Heart right ventricle (tissue), 16 donors: ENCODE measurements at regions not wholly inside any gene's neighbourhood (a gene's known extent, or its start where the extent isn't known, plus 50 kb on each side); places are given as distances from the start of the nearest gene placed in this dataset.

ENCODE experiments used
- ATAC-seq, 8 donors: fragments of 200-7000 bp; cut with Tn5 transposase; one replicate each; pipeline ENCODE4 v1.9.1; 2020; ENCODE audit warnings: mild to moderate bottlenecking in 8 of 8, moderate library complexity in 8 of 8, moderate number of reproducible peaks in 1 of 8
- DNase-seq, 2 donors: peaks; one replicate each; pipeline ENCODE4 v3.0.0-alpha.2; 2020
- H3K27ac ChIP-seq, 10 donors: fragments of 200-600 bp; sonication (generic) in 2 of 10; one replicate each; pipeline versions ENCODE4 v1.5.0 to v1.8.0; 2020 to 2022; ENCODE audit warnings: mild to moderate bottlenecking in 3 of 10
- H3K27me3 ChIP-seq, 7 donors: fragments of 200-600 bp; one replicate each; pipeline ENCODE4 v1.8.0; 2021 to 2022; ENCODE audit warnings: mild to moderate bottlenecking in 2 of 7
- H3K36me3 ChIP-seq, 9 donors: fragments of 200-600 bp; sonication (generic) in 1 of 9; one replicate each; pipeline versions ENCODE4 v1.5.0 to v1.8.0; 2020 to 2022; ENCODE audit warnings: mild to moderate bottlenecking in 2 of 9
- H3K4me1 ChIP-seq, 9 donors: fragments of 200-600 bp; sonication (generic) in 1 of 9; one replicate each; pipeline versions ENCODE4 v1.5.0 to v1.8.0; 2020 to 2022; ENCODE audit warnings: mild to moderate bottlenecking in 4 of 9
- H3K4me3 ChIP-seq, 10 donors: fragments of 200-600 bp; sonication (generic) in 2 of 10; one replicate each; pipeline versions ENCODE4 v1.5.0 to v1.8.0; 2020 to 2022; ENCODE audit warnings: mild to moderate bottlenecking in 7 of 10, moderate library complexity in 2 of 10
- H3K9me3 ChIP-seq, 11 donors: fragments of 200-600 bp in 10 of 11; sonication (generic) in 2 of 11; one replicate each; pipeline versions ENCODE4 v1.5.0 to v1.8.0; 2013 to 2022; ENCODE audit warnings: mild to moderate bottlenecking in 2 of 11, control low read depth in 1 of 11, moderate library complexity in 1 of 11
- CTCF ChIP-seq, 9 donors: fragments of 200-600 bp; sonication (generic) in 2 of 9; IDR thresholded peaks; one replicate each; pipeline versions ENCODE4 v1.5.0 to v1.8.0; 2021 to 2022; ENCODE audit warnings: antibody characterized with exemption in 9 of 9, mild to moderate bottlenecking in 5 of 9, moderate library complexity in 1 of 9
- WGBS, 2 donors: extraction: QIAGEN DNeasy Blood & Tissue Kit; methylation state at CpG; one replicate each; pipeline ENCODE4 v1.1.7; 2013; ENCODE audit warnings: inconsistent platforms in 1 of 2; 5-methylcytosine and 5-hydroxymethylcytosine counted together
- intact Hi-C, 10 donors: fragments of 100-400 bp; cut with DNase I; formaldehyde crosslinking; loops; one replicate each; pipeline versions ENCODE4 v1.11.1 to v1.14.2; 2022
- donor health status: Arrhythmogenic right ventricular cardiomyopathy.
- donor health status: ischemic (EF 13 %, LVEDD 7.1; RV severe dilation, severe dysfunction).
- donor health status: healthy with polysubstance abuse.
- donor health status: DM: no; HTN: yes; CAD: no.
- donor health status: DM: no; HTN: no; CAD: no.
- donor health status: ischemic (EF 25% LVEDD 6.9; RV normal size, moderate dysfunction).
- donor health status: ischemic (EF 25% LVEDD 5.7; RV mildly dilated, moderate dysfunction).
- donor health status: healthy.
- donor health status: DM: yes; HTN: yes; CAD: no.
- donor health status: Ischemic cardiomyopathy.
- donor health status: ischemic (EF 35%, LVEDD 5.7; RV mildly dilated, moderate dysfunction).
- donor health status: nonischemic (EF 11% LVEDD 7.7; RV severe dilation, severe dysfunction).
- donor health status: DM: yes; HTN: yes; CAD: no.
- donor health status: PGD.
- donor health status: ischemic (EF 29% LVEDD 5.4; RV normal size, mild dysfunction).
- donor health status: nonischemic (EF 23%, LVEDD 6.1; RV moderate dilation, normal function).

GRCh38 chr21:23853796-23854379 lies 1753.4 kb downstream of the MRPL39 start:
- 12 to 16% methylated on average over 1 of the region's 1 CpG for WGBS, 2 donors
- no peak overlapping the region for H3K27ac ChIP-seq
- no peak overlapping the region for H3K4me3 ChIP-seq
- no peaks in the 10 kb centered on the region for H3K9me3 ChIP-seq
- no peaks in the 10 kb centered on the region for H3K4me1 ChIP-seq
- intact Hi-C loops, result loop anchor here in 3 of 10 donors (10.0 kb wide), 2 partner anchors 661 to 1181 kb away; no protein-coding TSS in a partner anchor
- peaks cover 0 to 17% (median 0%) of the 10 kb centered on the region in 7 donors for H3K27me3 ChIP-seq
- no peak for DNase-seq
- ATAC-seq, result no peak
- H3K36me3 ChIP-seq, result no peaks in the 10 kb centered on the region
- peak in 7 of 9 donors; percentile 24 to 60 (median 48) for TF ChIP-seq CTCF (IDR thresholded peaks at IDR 0.05)

GRCh38 chr21:23837564-23837963 lies 1769.7 kb downstream of the MRPL39 start:
- Histone ChIP-seq H3K4me3 (no peak overlapping the region), H3K27me3 (no peaks in the 10 kb centered on the region), H3K9me3 (peaks cover 0 to 13% (median 0%) of the 10 kb centered on the region in 11 donors), H3K27ac (no peak overlapping the region), H3K36me3 (no peaks in the 10 kb centered on the region), H3K4me1 (no peaks in the 10 kb centered on the region)
- 70 to 80% methylated on average over 3 of the region's 3 CpGs for WGBS, 2 donors
- DNase-seq (no peak), ATAC-seq (no peak)
- intact Hi-C loops, result no loop called here
- TF ChIP-seq CTCF (IDR thresholded peaks at IDR 0.05), result no peak

GRCh38 chr21:23822760-23823159 lies 1784.5 kb downstream of the MRPL39 start:
- TF ChIP-seq CTCF (IDR thresholded peaks at IDR 0.05), result no peak
- Histone ChIP-seq H3K4me3 (no peak overlapping the region), H3K9me3 (peaks cover 0 to 8% (median 0%) of the 10 kb centered on the region in 11 donors), H3K36me3 (no peaks in the 10 kb centered on the region), H3K27ac (no peak overlapping the region), H3K4me1 (no peaks in the 10 kb centered on the region), H3K27me3 (no peaks in the 10 kb centered on the region)
- 56 to 71% methylated on average over 3 of the region's 3 CpGs for WGBS, 2 donors
- intact Hi-C loops, result no loop called here
- ATAC-seq (no peak), DNase-seq (no peak)

DNA sequence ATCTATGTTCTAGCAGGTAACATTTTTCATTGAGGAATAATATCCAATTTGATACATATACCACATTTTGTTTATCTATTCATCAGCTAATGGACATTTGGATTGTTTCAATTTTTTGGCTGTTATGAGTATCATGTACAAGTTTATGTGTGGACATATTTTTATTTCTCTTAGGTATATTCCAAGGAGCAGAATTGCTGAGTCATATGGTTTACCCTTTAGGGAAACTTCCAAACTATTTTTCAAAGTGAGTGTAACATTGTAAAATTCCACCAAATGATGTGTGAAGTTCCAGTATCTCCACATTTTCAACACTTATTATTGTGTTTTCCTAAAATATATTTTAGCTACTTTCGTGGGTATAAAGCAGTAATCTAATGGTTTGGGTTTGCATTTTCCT lies 1789.9 kb downstream of the MRPL39 start:
- intact Hi-C loops, result no loop called here
- H3K27me3 ChIP-seq, result no peaks in the 10 kb centered on the region
- no peak for DNase-seq
- 31 to 37% methylated on average over 1 of the region's 1 CpG for WGBS, 2 donors
- H3K27ac ChIP-seq, result no peak overlapping the region
- no peak overlapping the region for H3K4me3 ChIP-seq
- ATAC-seq, result no peak
- no peaks in the 10 kb centered on the region for H3K4me1 ChIP-seq
- H3K36me3 ChIP-seq, result no peaks in the 10 kb centered on the region
- no peak for TF ChIP-seq CTCF (IDR thresholded peaks at IDR 0.05)
- peaks cover 0 to 8% (median 0%) of the 10 kb centered on the region in 11 donors for H3K9me3 ChIP-seq
